GM12878 (cell line): ENCODE measurements at regions not wholly inside any gene's neighbourhood (a gene's known extent, or its start where the extent isn't known, plus 50 kb on each side); places are given as distances from the start of the nearest gene placed in this dataset.

Experiments used
- ATAC-seq: fragments of 200-7000 bp; cut with Tn5 transposase; 3 replicates; pipeline ENCODE4 v1.9.1; 2020; ENCODE audit warnings: mild to moderate bottlenecking, moderate library complexity
- BruUV-seq: library from RNA; stranded (reverse); fragments of 400-500 nt; replicated peaks from 2 replicates; lab custom pipeline; 2021; lab: Mats Ljungman, UMichigan
- CTCF ChIA-PET: fragments of 300-600 bp; sonication (Branson Sonifier 250); formaldehyde crosslinking; extraction: SDS; loops from one replicate; lab custom pipeline; 2021; ENCODE audit warnings: inconsistent platforms; lab: Yijun Ruan, JAX
- POLR2A ChIA-PET: fragments of 350-600 bp; formaldehyde crosslinking; extraction: SDS; loops from one replicate; lab custom pipeline; 2021; ENCODE audit warnings: inconsistent platforms; lab: Charles Lee
- RAD21 ChIA-PET: fragments of 300-600 bp; sonication (Branson Sonifier 250); formaldehyde crosslinking; loops from one replicate; lab custom pipeline; 2023; ENCODE audit warnings: antibody characterized with exemption; ENCODE audit not compliant: unreplicated experiment; lab: Charles Lee
- SMC1A ChIA-PET: fragments of 300-600 bp; sonication (Branson Sonifier 250); formaldehyde crosslinking; loops from one replicate; lab custom pipeline; 2023; ENCODE audit not compliant: unreplicated experiment, uncharacterized antibody; lab: Charles Lee
- DNase-seq: peaks from one replicate; pipeline ENCODE4 v3.0.0-alpha.2; 2011; ENCODE audit warnings: low read depth, low spot score
- FAIRE-seq: peaks from 3 replicates; lab custom pipeline; 2011; peaks lifted over from hg19 to GRCh38; lab: Jason Lieb, UNC
- H2AFZ ChIP-seq: 2 replicates; pipeline ENCODE4 v1.6.0; 2011; ENCODE audit warnings: low read depth, low read length, control low read depth; ENCODE audit not compliant: control insufficient read depth
- H3K27ac ChIP-seq: 2 replicates; pipeline ENCODE4 v1.5.1; 2011; ENCODE audit warnings: control low read depth; ENCODE audit not compliant: control insufficient read depth, insufficient read depth
- H3K27me3 ChIP-seq, 2 experiments: replicated peaks in 1 of 2; 2 replicates each; pipeline versions ENCODE4 v1.6.0 to v1.6.1; 2011; ENCODE audit warnings: low read length in 1 of 2; ENCODE audit not compliant: control insufficient read depth in 2 of 2, insufficient read depth in 2 of 2
- H3K36me3 ChIP-seq, 2 experiments: 2 replicates each; pipeline ENCODE4 v1.5.1; 2011; ENCODE audit warnings: low read length in 1 of 2; ENCODE audit not compliant: control insufficient read depth in 2 of 2, insufficient read depth in 2 of 2
- H3K4me1 ChIP-seq: 2 replicates; pipeline ENCODE4 v1.6.1; 2011; ENCODE audit warnings: mild to moderate bottlenecking, low read length, moderate library complexity, mixed read lengths; ENCODE audit not compliant: control insufficient read depth, insufficient read depth
- H3K4me2 ChIP-seq: 2 replicates; pipeline ENCODE4 v1.6.0; 2011; ENCODE audit warnings: control low read depth; ENCODE audit not compliant: control insufficient read depth, insufficient read depth
- H3K4me3 ChIP-seq: fragments of 200-600 bp; sonication (generic); 2 replicates; pipeline ENCODE4 v1.5.1; 2016
- H3K79me2 ChIP-seq: 2 replicates; pipeline ENCODE4 v1.6.0; 2011; ENCODE audit warnings: low read length; ENCODE audit not compliant: control insufficient read depth, insufficient read depth
- H3K9ac ChIP-seq: 2 replicates; pipeline ENCODE4 v1.8.0; 2011; ENCODE audit warnings: low read length, control low read depth, mixed read lengths; ENCODE audit not compliant: control insufficient read depth, insufficient read depth
- H3K9me3 ChIP-seq: replicated peaks from 3 replicates; pipeline ENCODE4 v1.5.1; 2011; ENCODE audit warnings: mild to moderate bottlenecking, low read length; ENCODE audit not compliant: control insufficient read depth, insufficient read depth
- H4K20me1 ChIP-seq: 2 replicates; pipeline ENCODE4 v1.6.0; 2011; ENCODE audit not compliant: control insufficient read depth, insufficient read depth
- BCL11A ChIP-seq: IDR thresholded peaks from 2 replicates; pipeline ENCODE4 v1.6.1; 2011; ENCODE audit warnings: low read depth, low read length
- BCLAF1 ChIP-seq: fragments of 450-650 bp; IDR thresholded peaks from 2 replicates; pipeline ENCODE4 v1.6.1; 2017; ENCODE audit warnings: antibody characterized with exemption, mild to moderate bottlenecking, moderate library complexity
- E2F4 ChIP-seq: IDR thresholded peaks from 2 replicates; pipeline ENCODE4 v1.6.1; 2012; ENCODE audit warnings: low read depth, low read length, improper control_type of control experiment
- E2F8 ChIP-seq: fragments of 450-650 bp; IDR thresholded peaks from 2 replicates; pipeline ENCODE4 v1.6.1; 2018; ENCODE audit warnings: mild to moderate bottlenecking, low read depth, moderate library complexity; ENCODE audit not compliant: partially characterized antibody
- ETV6 ChIP-seq, 2 experiments: fragments of 450-650 bp in 1 of 2; IDR thresholded peaks in 1 of 2; conservative IDR thresholded peaks in 1 of 2; 2 replicates each; pipeline ENCODE4 v1.6.1; 2014; ENCODE audit warnings: antibody characterized with exemption in 1 of 2, borderline replicate concordance in 1 of 2, low read depth in 1 of 2, mild to moderate bottlenecking in 1 of 2, moderate library complexity in 1 of 2
- FOS ChIP-seq: IDR thresholded peaks from 3 replicates; pipeline ENCODE4 v1.6.1; 2011; ENCODE audit warnings: borderline replicate concordance; ENCODE audit not compliant: insufficient read length; ENCODE audit errors: extremely low read depth
- HSF1 ChIP-seq: fragments of 150-350 bp; IDR thresholded peaks from 2 replicates; pipeline ENCODE4 v1.6.1; 2014; ENCODE audit warnings: mild to moderate bottlenecking, low read depth, low read length
- PKNOX1 ChIP-seq: fragments of 450-650 bp; IDR thresholded peaks from 2 replicates; pipeline ENCODE4 v1.6.1; 2016; ENCODE audit warnings: mild to moderate bottlenecking
- PRDM15 ChIP-seq: fragments of 450-650 bp; formaldehyde crosslinking; IDR thresholded peaks from 2 replicates; pipeline ENCODE4 v1.4.0; 2020; ENCODE audit warnings: mild to moderate bottlenecking, moderate library complexity
- RUNX3 ChIP-seq: IDR thresholded peaks from 2 replicates; pipeline ENCODE4 v1.6.1; 2012; ENCODE audit warnings: low read length, inconsistent platforms
- WGBS: methylation state at CpG from one replicate; pipeline ENCODE4 v1.1.6; 2016; ENCODE audit warnings: low lambda C conversion rate; ENCODE audit not compliant: insufficient replicate concordance, insufficient coverage; ENCODE audit errors: missing lambda C conversion rate; 5-methylcytosine and 5-hydroxymethylcytosine counted together
- in situ Hi-C: fragments of 300-500 bp; cut with MboI; formaldehyde crosslinking; loops from 9 replicates; pipeline ENCODE4 v1.14.3; 2018; ENCODE audit warnings: mixed read lengths
- intact Hi-C: fragments of 100-400 bp; cut with micrococcal nuclease; formaldehyde crosslinking; loops from one replicate; pipeline ENCODE4 v1.14.2; 2022; ENCODE audit not compliant: unreplicated experiment

GRCh38 chr16:9370061-9370491 is 278.6 kb downstream of the HAPSTR1 start:
- H4K20me1 ChIP-seq = no peaks in the 10 kb centered on the region
- ChIA-PET SMC1A (no interaction called here), RAD21 (no interaction called here), CTCF (no interaction called here), POLR2A (no interaction called here)
- no peak overlapping the region for H3K4me2 ChIP-seq
- intact Hi-C loops = no loop called here
- WGBS = 50% methylated on average over 9 of the region's 9 CpGs
- H3K27ac ChIP-seq = no peak overlapping the region
- no peak overlapping the region for H3K9ac ChIP-seq
- no peaks in the 10 kb centered on the region for H3K4me1 ChIP-seq
- DNase-seq (no peak), FAIRE-seq (no peak), ATAC-seq (no peak)
- H3K27me3 ChIP-seq = no peaks in the 10 kb centered on the region
- no peak overlapping the region for H2AFZ ChIP-seq
- no peaks in the 10 kb centered on the region for H3K9me3 ChIP-seq
- in situ Hi-C loops = no loop called here
- H3K4me3 ChIP-seq = no peak overlapping the region
- no peaks in the 10 kb centered on the region for H3K36me3 ChIP-seq
- no peaks in the 10 kb centered on the region for H3K79me2 ChIP-seq
- BruUV-seq = no TSS peak
- TF ChIP-seq BCLAF1 = no peak
- no peak for TF ChIP-seq RUNX3
- TF ChIP-seq ETV6 (conservative IDR thresholded peaks at IDR 0.05 in 1 of 2, IDR thresholded peaks at IDR 0.05 in 1 of 2; ENCODE audit: borderline replicate concordance in 1 of 2, low read depth in 1 of 2) = no peak
- TF ChIP-seq PRDM15 (CRISPR knock-in tag) = no peak
- TF ChIP-seq FOS = no peak
- no peak for TF ChIP-seq BCL11A
- no peak for TF ChIP-seq E2F8
- no peak for TF ChIP-seq HSF1
- TF ChIP-seq PKNOX1 = no peak
- no peak for TF ChIP-seq E2F4
